Large intestine (tissue), 3 donors: ENCODE measurements at regions not wholly inside any gene's neighbourhood (a gene's known extent, or its start where the extent isn't known, plus 50 kb on each side); places are given as distances from the start of the nearest gene placed in this dataset.
A peak's percentile ranks its signal among the peaks of the same experiment; 100 is the strongest.

Experiments
- DNase-seq, 2 donors: peaks; one replicate each; pipeline versions ENCODE4 v3.0.0 to v3.0.0-alpha.2; 2013
- H3K27ac ChIP-seq: one replicate; pipeline ENCODE4 v1.5.1; 2013; ENCODE audit warnings: low read length
- H3K27me3 ChIP-seq: 2 replicates; pipeline ENCODE4 v1.6.1; 2013; ENCODE audit warnings: low read length; ENCODE audit not compliant: control insufficient read depth, insufficient read depth
- H3K36me3 ChIP-seq: 2 replicates; pipeline ENCODE4 v1.6.1; 2013; ENCODE audit warnings: low read length; ENCODE audit not compliant: control insufficient read depth, insufficient read depth
- H3K4me1 ChIP-seq: one replicate; pipeline ENCODE4 v1.6.1; 2013; ENCODE audit warnings: low read length; ENCODE audit not compliant: control insufficient read depth, insufficient read depth
- H3K4me3 ChIP-seq: one replicate; pipeline ENCODE4 v1.5.1; 2013; ENCODE audit warnings: low read length
- H3K9me3 ChIP-seq: one replicate; pipeline ENCODE4 v1.6.1; 2013; ENCODE audit warnings: mild to moderate bottlenecking, low read depth, low read length, moderate library complexity; ENCODE audit not compliant: control insufficient read depth
- WGBS: methylation state at CpG from one replicate; pipeline ENCODE4 v1.1.5; 2013; ENCODE audit warnings: low lambda C conversion rate; ENCODE audit not compliant: insufficient coverage; 5-methylcytosine and 5-hydroxymethylcytosine counted together

DNA sequence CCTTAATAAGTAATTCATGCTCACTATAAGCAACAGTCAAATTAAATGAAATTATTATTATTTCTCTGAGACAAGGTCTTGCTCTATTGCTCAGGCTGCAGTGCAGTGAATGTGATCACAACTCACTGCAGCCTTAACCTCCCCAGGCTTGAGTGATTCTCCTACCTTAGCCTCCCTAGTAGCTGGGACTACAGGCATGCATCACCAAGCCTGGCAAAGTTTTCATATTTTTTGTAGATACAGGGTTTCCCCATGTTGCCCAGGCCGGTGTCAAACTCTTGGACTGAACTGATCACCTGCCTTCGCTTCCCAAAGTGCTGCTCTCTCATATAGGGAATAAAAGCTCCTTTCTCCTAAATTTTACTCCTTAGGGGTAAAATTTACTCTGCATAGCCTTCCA, 74.9 kb upstream of the GAREM1 start:
- no peaks in the 10 kb centered on the region for H3K36me3 ChIP-seq
- no peaks in the 10 kb centered on the region for H3K27me3 ChIP-seq
- DNase-seq: no peak
- H3K27ac ChIP-seq: no peak overlapping the region
- 100% methylated on average over 1 of the region's 2 CpGs for WGBS
- H3K4me3 ChIP-seq: no peak overlapping the region
- no peaks in the 10 kb centered on the region for H3K9me3 ChIP-seq
- H3K4me1 ChIP-seq: peaks cover 7% of the 10 kb centered on the region

DNA sequence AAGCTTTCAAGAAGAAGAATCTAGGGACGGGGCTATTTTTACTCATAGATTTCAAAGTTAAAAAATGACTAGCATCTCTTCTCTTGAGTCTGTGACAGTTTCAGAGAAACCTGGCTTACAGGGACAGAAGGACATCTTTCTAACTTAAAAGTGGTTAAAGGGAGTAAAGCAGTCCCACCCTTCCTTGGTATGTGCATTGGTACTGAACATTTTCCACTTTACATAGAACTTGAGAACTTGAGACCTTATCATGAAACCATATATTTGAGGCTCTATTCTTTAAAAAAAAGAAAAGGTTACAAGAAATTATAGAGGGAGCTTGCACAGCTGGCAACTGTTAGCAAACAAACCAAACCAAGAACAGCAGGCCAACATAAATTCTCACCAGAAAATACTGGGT, 73.4 kb upstream of the GAREM1 start:
- H3K27me3 ChIP-seq: no peaks in the 10 kb centered on the region
- no peak overlapping the region for H3K27ac ChIP-seq
- DNase-seq: no peak
- no peaks in the 10 kb centered on the region for H3K36me3 ChIP-seq
- no peaks in the 10 kb centered on the region for H3K9me3 ChIP-seq
- H3K4me1 ChIP-seq: peaks cover 7% of the 10 kb centered on the region
- H3K4me3 ChIP-seq: no peak overlapping the region
- WGBS: 29% methylated on average over 1 of the region's 1 CpG

DNA sequence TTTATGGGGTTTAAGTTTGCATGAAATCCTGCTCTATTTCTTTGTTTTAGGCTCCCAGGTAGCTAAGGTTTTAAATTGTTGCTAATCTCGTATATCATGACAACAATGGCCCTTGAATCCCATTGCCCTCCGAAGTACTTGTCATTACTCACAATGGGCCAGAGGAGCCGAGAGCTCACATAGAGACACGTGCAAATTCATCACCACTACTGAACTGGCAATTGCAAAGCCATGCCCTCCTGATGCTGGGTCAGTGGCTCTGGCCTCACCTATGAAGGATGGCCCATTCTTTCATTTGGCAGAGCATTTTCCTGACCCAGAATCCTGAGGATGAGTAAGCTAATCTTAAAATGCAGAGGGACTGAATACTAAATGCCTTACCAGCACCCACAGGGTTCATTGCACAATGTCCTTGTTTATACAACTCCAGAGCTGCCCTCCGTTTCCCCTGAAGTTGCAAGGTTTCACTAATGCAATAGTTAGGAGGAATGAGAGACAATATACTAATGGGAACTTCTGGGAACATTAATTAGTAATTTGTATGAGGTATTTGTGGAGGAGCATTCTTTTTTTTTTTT, 71.6 kb upstream of the GAREM1 start:
- DNase-seq: no peak
- Histone ChIP-seq H3K27me3 (no peaks in the 10 kb centered on the region), H3K27ac (no peak overlapping the region), H3K36me3 (no peaks in the 10 kb centered on the region), H3K4me3 (no peak overlapping the region), H3K9me3 (no peaks in the 10 kb centered on the region), H3K4me1 (no peaks in the 10 kb centered on the region)
- whole genome bisulfite sequencing: no CpG with 5 or more reads among the region's 5 CpGs

DNA sequence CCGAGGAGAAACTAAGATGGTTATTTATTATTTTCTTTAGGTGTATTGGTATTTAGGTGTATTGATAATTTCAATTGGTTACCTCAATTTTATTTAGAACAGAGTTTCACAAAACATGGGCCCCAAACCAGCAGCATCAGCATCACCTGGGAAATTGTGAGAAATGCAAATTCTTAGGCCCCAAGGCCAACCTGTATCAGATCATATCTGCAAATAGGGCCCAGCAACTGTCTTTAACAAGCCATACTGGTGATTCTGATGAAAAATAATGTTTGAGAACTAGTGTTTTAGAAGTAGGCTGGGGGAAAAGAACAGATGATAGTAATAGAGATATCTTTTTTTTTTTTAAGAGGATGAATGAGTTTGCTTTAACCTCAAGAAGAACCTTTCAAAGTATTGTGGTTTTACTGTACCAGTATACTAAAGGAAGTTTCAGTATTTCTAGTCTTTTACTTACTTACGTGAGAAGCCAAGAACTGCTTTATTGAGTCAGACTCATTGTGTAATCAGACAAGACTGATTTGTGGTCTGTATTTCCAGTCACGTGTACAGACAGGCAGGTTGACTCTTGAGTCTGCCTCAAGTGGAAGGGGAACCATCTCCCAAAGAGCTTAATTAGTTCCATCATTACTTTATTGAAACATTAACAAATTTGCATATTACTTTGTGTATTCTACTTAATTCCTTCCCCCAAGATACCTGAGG, 60.4 kb upstream of the GAREM1 start:
- peak; percentile 74 to 91 for DNase-seq
- Histone ChIP-seq H3K4me3 (no peak overlapping the region), H3K4me1 (peaks cover 23% of the 10 kb centered on the region), H3K27me3 (no peaks in the 10 kb centered on the region), H3K27ac (peak overlapping the region; percentile 84), H3K9me3 (peaks cover 2% of the 10 kb centered on the region), H3K36me3 (no peaks in the 10 kb centered on the region)
- 50% methylated on average over 2 of the region's 3 CpGs for WGBS

DNA sequence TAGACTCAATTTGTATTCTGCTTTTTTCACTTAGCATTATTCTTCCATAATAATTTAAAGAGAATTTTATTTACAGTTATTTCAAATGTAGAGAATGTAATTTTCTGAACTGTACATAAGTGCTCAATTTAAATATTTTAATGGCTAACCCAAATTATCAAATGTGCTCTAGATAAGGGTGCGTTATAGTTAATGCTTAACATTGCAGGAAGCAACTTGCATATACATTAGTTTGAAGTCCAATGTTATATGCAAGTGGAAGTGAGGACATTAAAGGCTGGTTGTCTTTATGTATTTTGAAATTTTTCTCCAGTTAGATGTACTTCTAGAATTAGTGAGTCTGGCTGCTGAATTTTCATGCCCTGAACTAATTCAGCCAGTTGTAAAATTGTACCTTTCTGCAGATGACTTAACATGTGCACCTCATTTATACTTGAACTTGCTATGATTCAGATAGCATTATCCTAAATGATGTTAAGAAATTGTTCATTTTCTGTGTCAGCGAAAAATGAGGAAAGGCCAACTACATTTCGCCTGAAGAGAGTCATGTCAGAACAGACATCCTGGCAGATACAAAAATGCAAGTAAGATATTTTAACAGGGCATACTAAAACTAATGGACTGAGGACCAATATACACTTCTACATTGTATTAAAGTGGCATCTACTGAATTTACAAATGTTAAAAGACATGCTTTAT, 59.2 kb upstream of the GAREM1 start:
- H3K4me3 ChIP-seq: no peak overlapping the region
- H3K36me3 ChIP-seq: no peaks in the 10 kb centered on the region
- no peaks in the 10 kb centered on the region for H3K27me3 ChIP-seq
- peaks cover 2% of the 10 kb centered on the region for H3K9me3 ChIP-seq
- DNase-seq: peak in 1 of 2 donors; percentile 59
- H3K27ac ChIP-seq: peak overlapping the region; percentile 84
- H3K4me1 ChIP-seq: peaks cover 23% of the 10 kb centered on the region
- 63% methylated on average over 2 of the region's 3 CpGs for WGBS

DNA sequence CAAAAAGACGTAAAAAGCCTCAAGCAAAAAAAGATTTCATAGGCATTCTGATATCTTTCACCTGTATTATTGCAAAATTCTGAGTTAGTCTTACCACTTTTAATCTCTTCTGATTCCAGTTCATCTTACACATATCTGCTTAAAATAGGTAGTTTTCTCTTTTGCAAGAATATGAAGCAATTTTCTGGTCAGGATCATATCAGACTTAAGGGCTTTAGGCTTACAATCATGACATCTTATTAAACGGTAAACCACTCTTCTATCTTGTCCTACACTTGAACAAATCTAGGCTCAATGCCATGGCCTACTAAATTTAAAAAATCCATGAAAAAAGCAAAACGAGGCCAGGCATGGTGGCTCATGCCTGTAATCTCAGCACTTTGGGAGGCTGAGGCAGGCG, 50.1 kb upstream of the GAREM1 start:
- no peaks in the 10 kb centered on the region for H3K4me1 ChIP-seq
- H3K27ac ChIP-seq: no peak overlapping the region
- DNase-seq: no peak
- WGBS: 100% methylated on average over 2 of the region's 4 CpGs
- H3K9me3 ChIP-seq: no peaks in the 10 kb centered on the region
- no peaks in the 10 kb centered on the region for H3K36me3 ChIP-seq
- no peak overlapping the region for H3K4me3 ChIP-seq
- no peaks in the 10 kb centered on the region for H3K27me3 ChIP-seq
